Endodermal cell (in vitro differentiated cells): ENCODE measurements at regions not wholly inside any gene's neighbourhood (a gene's known extent, or its start where the extent isn't known, plus 50 kb on each side); places are given as distances from the start of the nearest gene placed in this dataset.

ENCODE experiments used
- DNase-seq: peaks from one replicate; pipeline ENCODE4 v3.0.0-alpha.2; 2017
- H3K27ac ChIP-seq: 2 replicates; pipeline ENCODE4 v1.5.1; 2013; ENCODE audit warnings: mild to moderate bottlenecking, low read depth, low read length, moderate library complexity
- H3K27me3 ChIP-seq: 2 replicates; pipeline ENCODE4 v1.6.1; 2013; ENCODE audit warnings: mild to moderate bottlenecking, low read length, moderate library complexity; ENCODE audit not compliant: insufficient read depth, control insufficient read depth, poor library complexity, severe bottlenecking
- H3K36me3 ChIP-seq: 2 replicates; pipeline ENCODE4 v1.7.0; 2013; ENCODE audit warnings: mild to moderate bottlenecking, low read length, moderate library complexity; ENCODE audit not compliant: control insufficient read depth, insufficient read depth
- H3K4me1 ChIP-seq: one replicate; pipeline ENCODE4 v1.7.0; 2013; ENCODE audit warnings: low read length; ENCODE audit not compliant: control insufficient read depth, insufficient read depth
- H3K4me3 ChIP-seq: 2 replicates; pipeline ENCODE4 v1.5.1; 2013; ENCODE audit warnings: mild to moderate bottlenecking, low read length, moderate library complexity
- H3K9ac ChIP-seq: 2 replicates; pipeline ENCODE4 v1.6.1; 2013; ENCODE audit warnings: mild to moderate bottlenecking, low read length, moderate library complexity; ENCODE audit not compliant: poor library complexity, severe bottlenecking; ENCODE audit errors: extremely low read depth
- H3K9me3 ChIP-seq: 2 replicates; pipeline ENCODE4 v1.6.1; 2013; ENCODE audit warnings: mild to moderate bottlenecking, low read length, moderate library complexity; ENCODE audit not compliant: control insufficient read depth
- H3K27ac Mint-ChIP-seq: 2 replicates; pipeline ENCODE4 v1.8.0; 2020; ENCODE audit warnings: mixed read lengths
- H3K27me3 Mint-ChIP-seq: 2 replicates; pipeline ENCODE4 v1.8.0; 2021; ENCODE audit warnings: mild to moderate bottlenecking, mixed read lengths; ENCODE audit not compliant: insufficient read depth
- H3K36me3 Mint-ChIP-seq: 2 replicates; pipeline ENCODE4 v1.8.0; 2020; ENCODE audit warnings: low read depth, mixed read lengths
- H3K4me1 Mint-ChIP-seq: 2 replicates; pipeline ENCODE4 v1.8.0; 2020; ENCODE audit warnings: mixed read lengths
- H3K4me3 Mint-ChIP-seq: 2 replicates; pipeline ENCODE4 v1.8.0; 2020; ENCODE audit warnings: mild to moderate bottlenecking, moderate library complexity, mixed read lengths
- H3K9me3 Mint-ChIP-seq: 2 replicates; pipeline ENCODE4 v1.8.0; 2020; ENCODE audit warnings: mild to moderate bottlenecking, mixed read lengths
- WGBS, 2 experiments: methylation state at CpG; one replicate each; pipeline versions ENCODE4 v1.1.5 to v1.1.7; 2013; ENCODE audit warnings: missing lambda C conversion rate in 2 of 2, mixed read lengths in 1 of 2; ENCODE audit not compliant: insufficient coverage in 1 of 2, insufficient read length in 1 of 2; 5-methylcytosine and 5-hydroxymethylcytosine counted together
- TF ChIP-seq, protein P1 (sequence below): fragments of 200-600 bp; sonication (generic); conservative IDR thresholded peaks from 2 replicates; pipeline ENCODE4 v1.5.0; 2021; ENCODE audit warnings: antibody characterized with exemption, mild to moderate bottlenecking

DNA sequence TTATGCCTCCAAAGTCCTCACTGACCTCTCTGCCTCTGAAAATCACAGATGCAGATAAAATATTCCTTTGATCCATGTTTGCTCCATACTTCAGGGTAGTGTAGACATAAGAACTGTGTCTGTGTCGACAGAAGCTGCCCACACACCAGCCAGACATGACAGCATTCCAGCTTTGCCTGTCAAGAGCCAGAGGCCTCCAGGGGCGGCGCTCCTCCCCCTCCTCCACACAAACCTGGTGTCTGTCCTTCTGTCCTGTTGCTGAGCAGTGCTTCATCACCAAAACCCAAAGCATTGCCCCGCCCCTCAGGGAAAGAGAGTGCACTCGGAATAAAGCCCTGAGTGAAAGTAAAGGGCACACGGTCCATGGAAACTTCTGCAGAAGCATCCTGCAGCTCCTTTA is 379.4 kb downstream of the FBXW7 start:
- no peaks in the 10 kb centered on the region for H3K36me3 ChIP-seq
- WGBS, 2 experiments = 87 to 89% methylated on average over 3 to 6 of the region's 6 CpGs
- H3K27me3 Mint-ChIP-seq = peaks cover 25% of the 10 kb centered on the region
- H3K27me3 ChIP-seq = peaks cover 38% of the 10 kb centered on the region
- H3K27ac Mint-ChIP-seq = no peak overlapping the region
- H3K4me3 ChIP-seq = no peak overlapping the region
- no peak overlapping the region for H3K27ac ChIP-seq
- no peak for DNase-seq
- no peaks in the 10 kb centered on the region for H3K9me3 Mint-ChIP-seq
- TF ChIP-seq, protein P1, sequence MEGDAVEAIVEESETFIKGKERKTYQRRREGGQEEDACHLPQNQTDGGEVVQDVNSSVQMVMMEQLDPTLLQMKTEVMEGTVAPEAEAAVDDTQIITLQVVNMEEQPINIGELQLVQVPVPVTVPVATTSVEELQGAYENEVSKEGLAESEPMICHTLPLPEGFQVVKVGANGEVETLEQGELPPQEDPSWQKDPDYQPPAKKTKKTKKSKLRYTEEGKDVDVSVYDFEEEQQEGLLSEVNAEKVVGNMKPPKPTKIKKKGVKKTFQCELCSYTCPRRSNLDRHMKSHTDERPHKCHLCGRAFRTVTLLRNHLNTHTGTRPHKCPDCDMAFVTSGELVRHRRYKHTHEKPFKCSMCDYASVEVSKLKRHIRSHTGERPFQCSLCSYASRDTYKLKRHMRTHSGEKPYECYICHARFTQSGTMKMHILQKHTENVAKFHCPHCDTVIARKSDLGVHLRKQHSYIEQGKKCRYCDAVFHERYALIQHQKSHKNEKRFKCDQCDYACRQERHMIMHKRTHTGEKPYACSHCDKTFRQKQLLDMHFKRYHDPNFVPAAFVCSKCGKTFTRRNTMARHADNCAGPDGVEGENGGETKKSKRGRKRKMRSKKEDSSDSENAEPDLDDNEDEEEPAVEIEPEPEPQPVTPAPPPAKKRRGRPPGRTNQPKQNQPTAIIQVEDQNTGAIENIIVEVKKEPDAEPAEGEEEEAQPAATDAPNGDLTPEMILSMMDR = no peak
- no peaks in the 10 kb centered on the region for H3K4me1 ChIP-seq
- H3K4me3 Mint-ChIP-seq = no peak overlapping the region
- no peaks in the 10 kb centered on the region for H3K36me3 Mint-ChIP-seq
- H3K9me3 ChIP-seq = no peaks in the 10 kb centered on the region
- H3K9ac ChIP-seq = no peak overlapping the region
- H3K4me1 Mint-ChIP-seq = no peaks in the 10 kb centered on the region

DNA sequence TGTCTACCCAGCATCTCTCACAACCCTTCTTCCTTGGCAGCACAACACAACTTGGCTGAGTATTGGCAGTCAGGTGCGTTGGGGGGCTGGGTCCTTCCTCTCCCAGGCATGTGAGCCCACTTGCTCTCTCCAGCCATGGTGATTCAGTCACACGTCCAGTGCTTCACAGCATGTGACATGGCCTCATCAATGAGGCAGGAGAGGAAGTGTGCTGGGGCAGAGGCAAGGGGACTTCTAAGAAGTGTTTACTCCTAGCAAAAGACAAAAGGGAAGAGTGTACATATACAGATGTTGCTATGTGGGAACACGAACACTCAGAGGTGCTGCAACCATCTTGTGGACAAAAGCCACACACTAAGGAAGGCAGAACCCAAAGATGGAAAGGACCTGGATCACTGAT is 380.8 kb downstream of the FBXW7 start:
- no peaks in the 10 kb centered on the region for H3K9me3 ChIP-seq
- H3K27ac Mint-ChIP-seq = no peak overlapping the region
- TF ChIP-seq, protein P1 = no peak
- no peak overlapping the region for H3K27ac ChIP-seq
- 66 to 84% methylated on average over 2 to 3 of the region's 3 CpGs for WGBS, 2 experiments
- H3K4me1 Mint-ChIP-seq = no peaks in the 10 kb centered on the region
- DNase-seq = no peak
- no peaks in the 10 kb centered on the region for H3K9me3 Mint-ChIP-seq
- no peaks in the 10 kb centered on the region for H3K36me3 ChIP-seq
- peaks cover 17% of the 10 kb centered on the region for H3K27me3 Mint-ChIP-seq
- no peaks in the 10 kb centered on the region for H3K36me3 Mint-ChIP-seq
- no peak overlapping the region for H3K9ac ChIP-seq
- H3K4me3 Mint-ChIP-seq = no peak overlapping the region
- peaks cover 28% of the 10 kb centered on the region for H3K27me3 ChIP-seq
- no peaks in the 10 kb centered on the region for H3K4me1 ChIP-seq
- H3K4me3 ChIP-seq = no peak overlapping the region

DNA sequence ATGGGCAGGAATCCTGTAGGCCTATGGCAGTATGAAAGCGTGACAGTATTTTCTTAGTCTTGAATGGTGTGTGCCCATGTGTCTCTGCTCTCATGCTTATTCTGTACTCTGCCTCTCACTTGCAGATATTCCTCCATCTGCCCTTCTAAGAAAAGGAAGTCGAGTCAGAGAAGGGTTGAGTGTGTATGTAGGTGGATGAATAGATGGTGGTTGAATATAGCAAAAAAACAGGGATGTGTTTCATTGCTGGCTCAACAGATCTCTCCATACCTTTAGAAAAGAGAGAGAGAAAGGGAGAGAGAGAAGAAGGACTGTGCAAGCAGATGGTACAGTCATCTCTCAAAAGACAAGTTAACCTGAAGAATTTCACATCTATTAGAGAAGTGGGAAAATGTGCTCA is 381.5 kb downstream of the FBXW7 start:
- 80 to 90% methylated on average over 1 to 2 of the region's 2 CpGs for WGBS, 2 experiments
- H3K9me3 ChIP-seq = no peaks in the 10 kb centered on the region
- H3K27me3 ChIP-seq = peaks cover 22% of the 10 kb centered on the region
- no peaks in the 10 kb centered on the region for H3K9me3 Mint-ChIP-seq
- H3K4me3 ChIP-seq = no peak overlapping the region
- no peak overlapping the region for H3K27ac Mint-ChIP-seq
- DNase-seq = no peak
- no peaks in the 10 kb centered on the region for H3K4me1 ChIP-seq
- TF ChIP-seq, protein P1 = no peak
- no peaks in the 10 kb centered on the region for H3K36me3 Mint-ChIP-seq
- no peaks in the 10 kb centered on the region for H3K4me1 Mint-ChIP-seq
- no peak overlapping the region for H3K4me3 Mint-ChIP-seq
- no peaks in the 10 kb centered on the region for H3K36me3 ChIP-seq
- no peak overlapping the region for H3K9ac ChIP-seq
- H3K27me3 Mint-ChIP-seq = peaks cover 14% of the 10 kb centered on the region
- H3K27ac ChIP-seq = no peak overlapping the region
